ENCODE measurements at regions not wholly inside any gene's neighbourhood (a gene's known extent, or its start where the extent isn't known, plus 50 kb on each side); places are given as distances from the start of the nearest gene placed in this dataset.

DNA sequence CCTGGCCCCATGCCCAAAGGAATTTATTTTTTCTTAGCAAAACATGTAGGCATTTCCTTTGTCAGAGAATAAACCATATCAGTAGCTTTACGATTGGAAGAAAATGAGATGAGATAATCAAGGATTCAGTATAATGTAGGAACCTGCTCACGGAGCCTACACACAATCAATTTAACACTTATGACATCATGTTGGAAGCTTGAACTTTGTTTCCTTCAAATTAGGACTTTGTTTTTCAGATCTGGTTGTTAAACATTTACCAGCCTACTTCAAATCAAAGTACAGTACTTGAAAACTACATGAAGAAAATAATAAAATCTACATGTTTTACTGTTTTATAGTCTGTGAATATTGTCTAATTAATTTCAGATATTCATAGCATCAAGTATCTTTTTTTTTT lies 639.0 kb upstream of the ATXN8OS start:
- TF ChIP-seq CTCF (IDR thresholded peaks at IDR 0.05; ENCODE audit: low read length, missing control alignments): no peak
- no peak overlapping the region for H3K4me3 ChIP-seq (replicated peaks; ENCODE audit: low read depth, low read length)

GRCh38 chr13:69461397-69461796 lies 646.2 kb upstream of the ATXN8OS start:
- no peak for DNase-seq (ENCODE audit: low read depth)
- no peak overlapping the region for H3K4me3 ChIP-seq (replicated peaks; ENCODE audit: low read depth, low read length)
- no peak for TF ChIP-seq CTCF (IDR thresholded peaks at IDR 0.05; ENCODE audit: low read length, missing control alignments)

More for the DNA sequence above, 639.0 kb upstream of the ATXN8OS start:
- DNase-seq (ENCODE audit: low read depth): no peak

GRCh38 chr13:69459346-69459745 lies 648.3 kb upstream of the ATXN8OS start:
- H3K4me3 ChIP-seq (replicated peaks; ENCODE audit: low read depth, low read length): no peak overlapping the region
- no peak for TF ChIP-seq CTCF (IDR thresholded peaks at IDR 0.05; ENCODE audit: low read length, missing control alignments)
- DNase-seq (ENCODE audit: low read depth): no peak

DNA sequence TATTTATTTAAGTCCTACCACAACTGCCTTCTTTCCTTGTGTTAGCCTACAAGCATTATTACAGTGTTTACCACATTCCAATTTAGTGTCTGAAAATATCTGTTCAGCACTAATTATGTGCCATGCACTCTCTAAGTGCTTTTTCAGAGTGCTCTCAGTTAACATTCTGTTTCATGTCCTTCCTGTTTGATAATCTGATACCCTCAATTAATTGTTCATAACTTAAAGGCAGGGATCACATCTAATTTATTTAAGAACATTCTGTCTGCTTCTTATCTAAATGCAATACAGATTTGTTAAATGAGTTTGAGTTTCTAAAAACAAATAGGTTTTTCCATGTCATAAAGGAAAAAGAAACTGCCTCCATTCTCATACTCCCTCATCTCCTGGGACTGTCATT lies 649.6 kb upstream of the ATXN8OS start:
- no peak for TF ChIP-seq CTCF (IDR thresholded peaks at IDR 0.05; ENCODE audit: low read length, missing control alignments)
- H3K4me3 ChIP-seq (replicated peaks; ENCODE audit: low read depth, low read length): no peak overlapping the region
- no peak for DNase-seq (ENCODE audit: low read depth)

DNA sequence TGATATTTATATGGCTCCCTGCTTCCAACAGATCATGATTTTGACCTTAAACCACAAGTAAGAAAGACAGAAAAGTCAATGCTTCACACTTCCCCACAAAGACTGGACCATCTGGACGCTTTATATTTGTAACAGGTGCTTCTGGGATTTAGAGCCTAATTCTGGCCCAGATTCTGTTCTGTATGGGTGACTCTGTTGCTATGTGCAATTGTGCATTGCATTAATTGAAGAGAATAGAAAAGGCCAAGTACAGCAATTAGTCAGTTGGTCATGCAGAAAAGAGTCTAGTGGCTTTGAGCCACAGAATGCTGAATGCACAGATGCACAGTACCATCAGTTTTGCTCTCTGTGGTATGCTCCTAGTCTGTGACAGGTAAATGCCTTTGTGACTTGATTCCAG lies 657.4 kb upstream of the ATXN8OS start:
- no peak for DNase-seq (ENCODE audit: low read depth)
- no peak overlapping the region for H3K4me3 ChIP-seq (replicated peaks; ENCODE audit: low read depth, low read length)
- no peak for TF ChIP-seq CTCF (IDR thresholded peaks at IDR 0.05; ENCODE audit: low read length, missing control alignments)

- no peak for TF ChIP-seq CTCF (IDR thresholded peaks at IDR 0.05; ENCODE audit: low read length, missing control alignments)
- no peak for DNase-seq (ENCODE audit: low read depth)
- no peak overlapping the region for H3K4me3 ChIP-seq (replicated peaks; ENCODE audit: low read depth, low read length)
Observed at GRCh38 chr13:69425235-69425634, 682.4 kb upstream of the ATXN8OS start.

- no peak for DNase-seq (ENCODE audit: low read depth)
- TF ChIP-seq CTCF (IDR thresholded peaks at IDR 0.05; ENCODE audit: low read length, missing control alignments): no peak
- no peak overlapping the region for H3K4me3 ChIP-seq (replicated peaks; ENCODE audit: low read depth, low read length)
Observed at GRCh38 chr13:69423844-69424243, 683.8 kb upstream of the ATXN8OS start.
